HG02870 (cell line): ENCODE measurements at regions not wholly inside any gene's neighbourhood (a gene's known extent, or its start where the extent isn't known, plus 50 kb on each side); places are given as distances from the start of the nearest gene placed in this dataset.

Experiments used
- ATAC-seq: cut with Tn5 transposase; IDR thresholded peaks from one replicate; pipeline ENCODE4 v1.9.1; 2021; ENCODE audit warnings: mild to moderate bottlenecking, moderate library complexity; ENCODE audit not compliant: unreplicated experiment

DNA sequence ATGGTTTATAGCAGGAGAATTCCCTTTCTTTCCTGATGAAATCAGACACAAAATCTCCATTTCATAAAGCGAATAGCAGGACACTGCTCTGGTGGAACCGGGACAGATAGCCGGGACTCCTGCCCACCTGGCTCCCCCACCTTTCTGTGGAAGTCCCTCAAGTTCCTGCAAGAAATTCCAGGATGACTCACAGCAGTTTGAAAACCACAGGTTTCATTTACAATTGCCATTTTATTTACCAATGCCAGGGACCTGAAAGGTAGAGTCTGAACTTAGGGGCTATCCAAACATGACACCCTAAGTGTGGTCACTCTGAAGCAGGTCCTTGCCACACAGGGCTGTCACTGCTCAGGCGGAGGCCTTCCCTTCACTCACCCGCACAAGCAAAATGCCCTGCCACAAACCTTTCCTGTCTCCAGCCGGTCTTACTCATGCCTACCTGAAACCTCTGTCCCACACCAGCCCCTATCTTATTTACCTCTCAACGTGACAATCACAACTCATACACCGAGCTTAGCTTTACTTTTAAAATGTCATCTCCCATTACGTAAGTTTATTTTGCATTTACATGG lies 63.3 kb upstream of the TAF1L start:
- no peak for ATAC-seq

DNA sequence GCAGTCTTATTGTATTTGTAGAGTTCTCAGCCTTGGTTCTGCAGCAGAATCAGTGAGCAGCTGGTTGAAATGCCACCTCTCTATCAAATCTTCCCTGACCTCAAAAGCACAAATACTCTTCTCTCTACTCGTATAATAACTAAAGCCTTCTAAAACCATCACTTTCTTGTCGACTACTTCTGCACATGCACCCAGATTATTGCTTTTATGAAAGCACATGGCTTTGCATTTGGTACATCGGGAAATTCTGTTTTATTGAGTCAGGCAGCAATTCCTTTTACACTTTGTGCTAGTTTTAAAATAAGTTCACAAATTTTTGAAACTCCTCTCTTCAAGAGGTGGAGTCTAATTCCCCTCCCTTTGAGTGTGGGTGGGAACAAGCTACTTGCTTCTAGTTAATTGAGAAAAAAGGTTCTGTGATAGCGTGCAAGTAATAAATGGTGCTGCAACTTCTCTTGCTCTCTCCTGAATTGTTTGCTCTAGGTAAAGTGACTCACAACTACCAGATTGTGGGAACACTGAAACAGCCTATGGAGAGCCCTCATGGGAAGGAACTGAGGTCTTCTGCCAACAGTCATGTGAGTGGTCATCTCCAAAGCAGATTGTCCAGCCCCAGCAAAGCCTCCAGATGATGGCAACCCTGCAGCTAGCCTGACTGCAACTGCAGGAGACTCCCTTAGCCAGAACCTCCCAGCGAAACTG lies 66.0 kb upstream of the TAF1L start:
- ATAC-seq: no peak

DNA sequence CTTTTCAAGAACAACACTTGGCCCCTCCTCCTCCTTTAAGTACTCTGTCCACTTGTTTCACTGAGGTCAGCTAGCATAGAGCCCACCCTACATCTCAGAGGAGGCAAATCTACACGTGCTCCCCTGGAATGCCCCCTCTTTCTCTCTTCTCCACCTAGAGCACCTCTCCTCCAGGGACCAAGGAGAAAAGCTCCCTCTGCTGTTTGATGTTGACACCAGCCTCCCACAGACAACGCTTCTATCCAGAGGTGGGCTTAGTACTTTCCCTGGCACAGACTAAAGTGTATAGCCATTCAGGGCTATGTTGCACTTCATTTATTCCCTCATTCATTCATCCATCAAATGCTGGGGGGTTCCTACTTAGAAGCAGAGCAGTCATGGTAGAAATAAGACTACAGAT lies 68.2 kb upstream of the TAF1L start:
- ATAC-seq: peak; percentile 52

DNA sequence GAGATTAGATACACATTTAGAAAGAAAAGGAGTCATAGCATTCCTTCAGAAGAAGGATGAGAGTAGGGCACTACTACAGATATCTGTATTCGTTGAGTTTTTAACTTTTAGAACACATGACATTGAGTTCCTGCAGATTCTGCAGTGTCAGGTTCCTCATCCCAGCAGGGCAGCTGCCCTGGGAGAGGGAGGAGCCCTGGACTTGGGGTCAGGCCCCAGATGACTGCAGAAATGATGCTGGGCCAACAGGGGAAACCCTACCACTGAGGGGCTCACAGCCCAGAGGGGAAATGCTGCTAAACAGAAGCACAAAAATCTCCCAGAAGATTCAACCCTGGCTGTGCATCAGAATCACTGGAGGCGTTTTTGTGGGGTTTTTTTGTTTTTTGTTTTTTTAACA lies 68.9 kb upstream of the TAF1L start:
- ATAC-seq: no peak

DNA sequence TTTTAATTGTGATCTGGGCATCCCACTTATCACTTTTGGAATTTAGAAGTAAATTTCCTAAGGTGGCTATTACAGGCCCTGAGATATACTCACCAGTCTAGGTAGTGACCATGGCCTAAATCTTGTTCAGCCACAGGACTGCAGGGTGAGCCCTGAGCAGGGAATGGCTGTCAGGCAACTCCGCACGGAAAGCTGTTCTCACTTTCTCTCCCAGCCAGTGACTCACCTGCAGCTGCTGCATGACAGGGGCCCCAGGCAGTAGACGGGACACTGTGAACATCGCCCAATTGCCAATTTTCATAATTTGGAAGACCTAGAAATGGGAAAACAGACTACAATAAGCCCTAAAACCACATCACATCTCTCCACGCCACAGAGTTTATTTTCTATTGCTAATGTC lies 69.6 kb upstream of the TAF1L start:
- ATAC-seq: no peak

DNA sequence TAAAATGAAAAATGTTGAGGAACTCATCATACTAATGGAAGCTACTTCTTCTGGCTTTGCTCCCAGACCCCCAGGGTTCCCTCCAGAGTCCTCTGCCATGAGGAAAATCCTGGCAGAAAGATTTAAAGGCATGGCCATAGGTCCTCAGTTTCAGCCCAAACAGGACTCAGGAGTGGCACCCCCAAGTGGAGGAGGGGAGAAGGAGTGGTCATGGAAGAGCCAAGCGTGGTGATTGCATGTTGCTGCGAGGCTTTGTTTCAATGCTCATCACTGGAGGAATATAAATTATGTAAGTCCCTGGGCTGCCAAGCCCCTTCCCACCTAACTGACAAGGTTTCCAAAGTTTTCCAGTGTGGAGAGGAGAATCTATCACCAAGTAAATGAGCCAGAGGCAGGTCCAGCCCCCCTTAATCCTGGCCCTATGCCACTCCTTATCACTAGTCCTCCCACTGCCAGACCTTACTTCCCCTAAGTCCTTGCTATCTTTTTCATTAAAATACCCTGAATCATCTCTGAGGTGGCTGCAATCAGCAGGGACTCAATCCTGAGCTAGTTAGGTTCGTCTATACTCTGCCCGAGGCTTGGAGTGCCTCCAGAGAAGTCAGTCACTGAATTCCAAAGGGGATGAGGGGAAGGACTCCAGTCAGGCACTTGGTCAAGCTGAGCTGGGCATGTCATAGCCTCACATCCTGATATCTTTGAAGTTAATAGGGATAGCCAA lies 70.7 kb upstream of the TAF1L start:
- ATAC-seq: no peak

DNA sequence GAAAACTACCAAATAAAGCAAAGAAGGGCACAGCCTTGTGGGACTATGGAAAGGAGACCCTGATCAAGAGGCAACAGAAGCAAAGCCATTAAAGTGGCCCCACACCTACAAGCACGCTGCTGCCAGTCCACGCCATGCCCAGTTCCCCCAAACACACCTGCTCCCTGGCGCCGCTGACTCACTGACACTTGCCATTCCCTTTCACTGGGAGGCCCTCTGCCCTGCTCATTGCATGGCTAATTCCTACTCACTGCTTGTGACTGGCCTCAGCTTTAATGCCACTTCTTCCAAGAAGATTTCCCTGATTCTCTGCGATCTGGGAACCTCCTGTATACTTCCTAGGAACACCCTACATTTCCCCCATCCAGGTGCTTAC lies 71.2 kb upstream of the TAF1L start:
- ATAC-seq: no peak

DNA sequence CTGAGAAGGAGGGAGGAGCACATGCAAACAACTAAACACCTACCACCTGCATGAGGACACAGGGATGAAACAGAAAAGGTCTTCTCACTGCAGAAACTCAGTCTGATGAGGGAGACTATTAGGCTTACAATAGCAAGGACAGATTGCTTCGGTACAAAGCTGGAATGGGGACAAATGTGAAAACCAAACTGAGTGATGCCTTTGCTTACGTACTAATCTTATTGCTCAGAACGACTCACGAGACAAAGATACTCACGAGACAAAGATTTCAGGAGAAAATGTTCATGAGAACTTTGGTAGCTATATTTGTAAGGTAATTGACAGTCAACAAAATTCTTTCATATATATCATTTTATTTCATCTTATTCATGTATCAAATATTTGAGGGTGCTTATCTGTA lies 71.9 kb upstream of the TAF1L start:
- no peak for ATAC-seq

DNA sequence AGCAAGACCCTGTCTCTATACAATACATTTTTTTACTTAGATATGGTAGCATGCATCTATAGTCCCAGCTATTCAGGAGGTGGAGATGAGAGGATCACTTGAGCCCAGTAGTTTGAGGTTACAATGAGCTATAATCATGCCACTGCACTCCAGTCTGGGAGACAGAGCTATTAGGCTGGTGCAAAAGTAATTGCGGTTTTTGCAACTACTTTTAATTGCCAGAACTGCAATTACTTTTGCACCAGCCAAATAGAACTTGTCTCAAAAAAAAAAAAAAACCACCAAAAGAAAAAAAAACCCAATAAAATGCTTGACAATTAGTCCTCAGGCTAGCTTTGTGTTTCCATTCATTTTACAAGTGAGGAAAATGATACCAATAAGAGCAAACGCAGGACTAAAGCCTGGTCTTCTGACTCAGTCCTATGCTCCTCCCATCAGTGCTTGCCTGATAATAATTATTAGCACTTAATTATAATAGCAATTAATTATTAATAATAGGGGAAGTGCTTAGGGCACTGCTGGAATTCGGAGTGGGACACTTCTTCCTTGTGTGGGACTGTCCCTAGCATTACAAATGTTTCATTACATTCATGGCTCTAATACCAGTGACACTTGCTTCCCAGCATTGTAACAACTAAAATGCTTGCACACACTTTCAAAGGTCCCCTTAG lies 73.1 kb upstream of the TAF1L start:
- no peak for ATAC-seq

DNA sequence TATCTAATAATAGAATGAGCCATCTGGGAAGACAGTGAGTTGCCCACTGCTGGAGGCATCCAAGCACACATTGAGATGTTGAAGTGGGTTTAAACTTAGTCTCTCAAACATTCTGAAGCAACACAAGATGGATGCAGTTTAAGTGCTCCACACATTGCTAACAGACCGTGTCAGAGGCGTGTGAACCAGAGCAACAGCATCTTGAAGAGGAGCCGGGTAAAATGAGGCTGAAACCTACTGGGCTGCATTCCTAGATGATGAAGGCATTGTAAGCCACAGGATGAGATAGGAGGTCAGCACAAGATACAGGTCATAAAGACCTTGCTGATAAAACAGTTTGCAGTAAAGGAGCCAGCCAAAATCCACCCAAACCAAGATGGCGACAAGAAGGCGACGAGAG lies 73.5 kb upstream of the TMEM215 start:
- ATAC-seq: no peak

DNA sequence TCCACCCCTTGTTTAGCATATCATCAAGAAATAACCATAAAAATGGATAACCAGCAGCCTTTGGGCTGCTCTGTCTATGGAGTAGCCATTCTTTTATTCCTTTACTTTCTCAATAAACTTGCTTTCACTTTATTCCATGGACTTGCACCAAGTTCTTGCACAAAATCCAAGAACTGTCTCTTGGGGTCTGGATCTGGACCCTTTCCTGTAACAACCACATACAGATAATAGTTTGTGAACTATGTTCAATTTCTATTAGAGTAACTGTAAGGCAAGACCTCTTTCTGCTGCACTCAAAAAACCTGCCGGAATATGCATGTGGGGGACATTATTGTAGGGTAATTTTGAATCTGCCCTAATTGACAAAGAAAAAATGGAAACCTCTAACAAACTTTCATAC lies 66.9 kb upstream of the TMEM215 start:
- ATAC-seq: no peak

DNA sequence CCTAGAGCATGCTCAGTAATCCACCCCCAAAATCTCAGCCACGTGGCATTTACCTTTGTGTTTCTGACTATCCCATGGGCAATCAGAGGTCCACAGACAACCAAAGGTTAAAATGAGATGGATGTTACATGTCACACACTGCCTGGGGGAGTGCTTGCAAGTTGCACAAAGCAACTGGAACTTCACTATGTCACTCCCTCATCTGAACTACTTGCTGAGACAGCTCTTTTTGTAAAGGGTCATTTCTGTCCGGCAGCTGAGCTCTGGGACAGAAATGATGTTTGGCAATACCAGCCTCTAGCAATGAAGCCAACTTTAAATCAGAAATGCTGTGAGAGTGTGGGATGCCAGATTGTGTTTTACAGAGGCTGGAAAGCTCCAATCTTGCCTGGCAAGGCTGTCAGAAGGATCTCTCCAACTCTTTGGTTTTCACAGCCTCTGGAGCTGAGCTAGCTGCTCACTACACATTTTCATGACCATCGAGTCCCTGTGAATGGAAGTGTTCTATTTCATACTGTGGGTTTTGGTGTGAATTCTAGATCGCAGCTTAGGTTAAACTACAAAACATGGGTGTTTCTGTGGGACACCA lies 66.3 kb upstream of the TMEM215 start:
- ATAC-seq: no peak

DNA sequence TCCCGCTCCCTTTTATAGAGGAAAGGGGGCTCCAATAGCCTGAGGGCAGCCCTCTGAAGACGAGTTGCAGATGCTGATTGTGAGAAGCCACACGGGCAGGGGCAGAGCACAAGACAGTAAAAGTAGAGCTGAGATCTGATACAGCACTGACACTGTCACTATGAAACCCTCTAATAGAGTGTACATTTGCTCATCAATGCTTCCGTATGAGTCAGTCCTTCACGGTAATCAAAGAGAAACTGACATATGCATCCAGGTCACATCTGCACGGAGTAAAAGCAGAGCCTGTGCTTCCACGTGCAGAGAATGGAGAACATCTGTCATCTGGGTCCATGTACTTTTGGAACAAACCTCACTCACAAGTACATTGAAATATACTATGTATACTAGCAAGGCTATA lies 60.6 kb upstream of the TMEM215 start:
- ATAC-seq: no peak

DNA sequence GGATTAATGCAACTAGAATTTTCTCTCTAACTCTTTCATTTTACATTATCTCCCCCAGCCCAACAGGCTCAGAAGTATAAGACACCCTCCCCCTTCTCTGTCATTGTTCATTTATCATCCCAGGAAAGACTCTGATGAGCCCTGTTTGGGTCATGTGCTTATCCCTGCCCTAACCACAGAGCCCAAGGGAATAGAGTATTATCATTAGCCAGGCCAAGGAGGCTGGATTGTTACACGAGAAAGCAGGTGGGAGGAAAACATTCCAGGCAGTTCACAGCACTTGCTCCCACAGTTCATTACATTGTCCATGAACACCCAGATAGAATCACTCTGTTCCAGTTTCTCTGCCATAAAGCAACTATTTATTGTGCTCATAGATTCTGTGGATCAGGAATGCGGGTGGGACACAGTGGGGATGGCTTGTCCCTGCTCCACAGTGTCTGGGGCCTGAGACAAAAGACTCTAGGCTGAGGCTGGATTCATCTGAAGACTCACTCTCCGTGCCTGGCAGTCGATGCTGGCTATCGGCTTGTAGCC lies 59.5 kb upstream of the TMEM215 start:
- no peak for ATAC-seq

DNA sequence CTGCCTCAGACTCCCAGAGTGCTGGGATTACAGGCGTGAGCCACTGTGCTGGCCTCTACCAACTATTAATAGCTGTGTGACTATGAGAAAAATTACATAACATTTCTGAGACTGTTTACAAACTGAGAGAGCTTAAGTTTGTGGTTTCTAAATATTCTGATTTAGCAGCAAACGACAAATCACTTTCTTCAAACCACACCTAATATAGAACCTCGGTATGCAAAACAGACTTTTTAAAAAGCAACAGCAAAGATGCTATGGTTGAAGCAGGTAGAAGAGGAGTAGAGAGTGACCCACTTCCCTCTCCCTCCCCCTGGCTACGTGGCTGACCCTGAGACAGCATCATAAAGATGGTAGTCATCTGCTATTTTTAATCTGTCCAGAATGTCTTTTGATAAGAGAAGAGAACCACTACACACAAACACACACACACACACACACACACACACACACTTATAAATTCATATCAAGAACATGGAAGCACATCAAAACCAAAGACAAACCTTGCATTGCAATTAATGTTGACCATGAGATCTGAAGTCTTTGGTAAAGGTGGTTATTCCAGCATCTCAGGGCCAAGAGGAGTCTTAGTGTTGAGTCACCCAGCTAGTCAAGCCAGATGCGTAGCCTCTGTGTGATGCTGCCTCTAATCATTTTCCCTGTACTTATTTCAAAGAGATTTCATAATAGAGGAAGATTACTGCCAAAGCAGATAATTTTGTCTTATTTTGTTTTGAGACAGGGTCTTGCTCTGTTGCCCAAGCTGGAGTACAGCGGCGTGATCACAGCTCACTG lies 58.1 kb upstream of the TMEM215 start:
- no peak for ATAC-seq

DNA sequence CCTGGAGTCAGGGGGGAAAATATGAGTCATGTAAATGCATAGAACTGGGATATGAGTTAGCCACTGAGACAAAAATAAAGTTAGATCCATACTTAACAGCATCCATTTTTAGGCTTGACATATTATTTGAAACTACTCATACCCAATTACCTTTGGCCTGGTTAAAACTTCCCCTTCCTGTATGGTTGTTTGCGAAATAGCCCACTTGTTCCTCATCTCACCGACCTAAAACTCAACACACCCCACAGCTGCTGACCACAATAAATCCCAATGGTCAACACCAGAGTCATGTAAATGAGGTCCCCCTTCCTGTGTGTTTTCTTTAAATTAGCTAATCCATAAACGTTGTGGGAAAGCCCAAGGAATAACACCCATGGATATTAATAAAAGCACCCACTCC lies 55.2 kb upstream of the TMEM215 start:
- ATAC-seq: no peak
